ENCODE measurements at regions not wholly inside any gene's neighbourhood (a gene's known extent, or its start where the extent isn't known, plus 50 kb on each side); places are given as distances from the start of the nearest gene placed in this dataset.
A peak's percentile ranks its signal among the peaks of the same experiment; 100 is the strongest.
"Not testable (repeated sequence)": the region's sequence is repeated elsewhere in the genome, so short reads cannot be mapped to it uniquely, and the experiment has no call there.

DNA sequence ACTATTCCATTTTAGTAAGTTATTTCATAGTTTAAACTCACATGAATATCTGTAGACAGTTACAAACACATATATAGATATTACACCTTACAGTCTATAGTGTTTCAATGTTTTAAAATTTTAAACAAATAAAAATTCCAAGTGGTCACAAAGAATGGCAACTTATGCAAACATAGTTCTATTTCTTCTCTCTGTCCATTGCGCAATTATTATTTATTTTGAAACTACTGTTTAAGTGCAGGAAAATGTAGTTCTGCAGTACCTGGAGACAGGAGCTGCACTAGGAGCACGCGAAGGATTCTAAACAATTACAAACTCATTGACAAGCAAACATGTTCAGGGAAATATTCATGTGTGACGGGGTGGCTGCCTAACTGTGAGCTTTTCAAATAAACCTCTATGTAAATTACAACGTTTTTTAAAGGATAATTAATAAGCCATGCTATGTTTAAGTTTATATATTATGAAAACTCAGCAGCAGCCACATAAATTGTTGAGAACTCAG, 312.0 kb upstream of the DUSP10 start:
- H3K79me1 ChIP-seq (ENCODE audit: insufficient read depth, low read depth, low read length, poor library complexity, severe bottlenecking): no peaks in the 10 kb centered on the region
- H3K27ac Mint-ChIP-seq: no peak overlapping the region
- H3K4me3 Mint-ChIP-seq: no peak overlapping the region
- H4K8ac ChIP-seq (replicated peaks; ENCODE audit: insufficient read length, low read depth, low read length): no peak overlapping the region
- no peak overlapping the region for H4K5ac ChIP-seq (ENCODE audit: insufficient read length, low read depth, low read length)
- H4K91ac ChIP-seq (ENCODE audit: insufficient read length, low read depth, low read length): no peak overlapping the region
- peaks cover 0 to 3% of the 10 kb centered on the region in 2 experiments; a peak in 1 of 4 replicates for H3K4me1 Mint-ChIP-seq
- no peak overlapping the region for H3K4ac ChIP-seq (ENCODE audit: low read depth, low read length)
- no peak overlapping the region for H3K56ac ChIP-seq (ENCODE audit: insufficient read length, low read depth, low read length)
- H3K9me3 Mint-ChIP-seq: no peaks in the 10 kb centered on the region; a peak in 2 of 5 replicates
- no peak overlapping the region for H3K27ac ChIP-seq (ENCODE audit: insufficient read length, low read depth, low read length)
- no peak overlapping the region for H2AFZ ChIP-seq (ENCODE audit: low read length)
- no peaks in the 10 kb centered on the region for H3K36me3 Mint-ChIP-seq (ENCODE audit: insufficient read depth in 1 of 3, low read depth in 3 of 3)
- H3K4me1 ChIP-seq (ENCODE audit: insufficient read depth, low read length): no peaks in the 10 kb centered on the region
- no peak overlapping the region for H3K23ac ChIP-seq (ENCODE audit: insufficient read length, low read depth, low read length)
- H3K23me2 ChIP-seq (ENCODE audit: insufficient read length, low read depth, low read length, poor library complexity, severe bottlenecking): no peaks in the 10 kb centered on the region
- no peak overlapping the region for H3T11ph ChIP-seq (ENCODE audit: low read length)
- no peaks in the 10 kb centered on the region for H4K20me1 ChIP-seq (ENCODE audit: control insufficient read depth, insufficient read depth, insufficient read length)
- no CpG with 5 or more reads among the region's 5 CpGs for WGBS (ENCODE audit: extremely low coverage, insufficient read length, low lambda C conversion rate)
- H3K79me2 ChIP-seq (ENCODE audit: insufficient read depth, low read length): no peaks in the 10 kb centered on the region
- H2BK120ac ChIP-seq (ENCODE audit: low read depth, low read length, poor library complexity, severe bottlenecking): no peak overlapping the region
- TF ChIP-seq, protein P1, sequence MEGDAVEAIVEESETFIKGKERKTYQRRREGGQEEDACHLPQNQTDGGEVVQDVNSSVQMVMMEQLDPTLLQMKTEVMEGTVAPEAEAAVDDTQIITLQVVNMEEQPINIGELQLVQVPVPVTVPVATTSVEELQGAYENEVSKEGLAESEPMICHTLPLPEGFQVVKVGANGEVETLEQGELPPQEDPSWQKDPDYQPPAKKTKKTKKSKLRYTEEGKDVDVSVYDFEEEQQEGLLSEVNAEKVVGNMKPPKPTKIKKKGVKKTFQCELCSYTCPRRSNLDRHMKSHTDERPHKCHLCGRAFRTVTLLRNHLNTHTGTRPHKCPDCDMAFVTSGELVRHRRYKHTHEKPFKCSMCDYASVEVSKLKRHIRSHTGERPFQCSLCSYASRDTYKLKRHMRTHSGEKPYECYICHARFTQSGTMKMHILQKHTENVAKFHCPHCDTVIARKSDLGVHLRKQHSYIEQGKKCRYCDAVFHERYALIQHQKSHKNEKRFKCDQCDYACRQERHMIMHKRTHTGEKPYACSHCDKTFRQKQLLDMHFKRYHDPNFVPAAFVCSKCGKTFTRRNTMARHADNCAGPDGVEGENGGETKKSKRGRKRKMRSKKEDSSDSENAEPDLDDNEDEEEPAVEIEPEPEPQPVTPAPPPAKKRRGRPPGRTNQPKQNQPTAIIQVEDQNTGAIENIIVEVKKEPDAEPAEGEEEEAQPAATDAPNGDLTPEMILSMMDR (conservative IDR thresholded peaks at IDR 0.05): no peak
- H2BK5ac ChIP-seq (ENCODE audit: insufficient read length, low read length): no peak overlapping the region
- H2BK20ac ChIP-seq (ENCODE audit: low read depth, low read length, poor library complexity, severe bottlenecking): no peak overlapping the region
- no peaks in the 10 kb centered on the region for H3K9me3 ChIP-seq (ENCODE audit: control insufficient read depth, low read depth, low read length)
- H3K4me2 ChIP-seq (ENCODE audit: insufficient read depth, insufficient read length, low read length): no peak overlapping the region
- no peak overlapping the region for H3K9ac ChIP-seq (ENCODE audit: extremely low read depth, insufficient read length, low read length)
- no peak overlapping the region for H2BK12ac ChIP-seq (ENCODE audit: insufficient read length, low read depth, low read length)
- H3K27me3 Mint-ChIP-seq (ENCODE audit: low read depth): no peaks in the 10 kb centered on the region; the same call in 1 of the 2 replicates
- DNase-seq: no peak
- H3K27me3 ChIP-seq (ENCODE audit: insufficient read depth, low read length): no peaks in the 10 kb centered on the region
- no peak overlapping the region for H2BK15ac ChIP-seq (ENCODE audit: low read depth, low read length)
- H3K14ac ChIP-seq (ENCODE audit: insufficient read depth, low read length): no peak overlapping the region
- H2AK5ac ChIP-seq (ENCODE audit: insufficient read length, low read length): no peak overlapping the region
- no peak overlapping the region for H3K18ac ChIP-seq (ENCODE audit: insufficient read length, low read depth, low read length)

DNA sequence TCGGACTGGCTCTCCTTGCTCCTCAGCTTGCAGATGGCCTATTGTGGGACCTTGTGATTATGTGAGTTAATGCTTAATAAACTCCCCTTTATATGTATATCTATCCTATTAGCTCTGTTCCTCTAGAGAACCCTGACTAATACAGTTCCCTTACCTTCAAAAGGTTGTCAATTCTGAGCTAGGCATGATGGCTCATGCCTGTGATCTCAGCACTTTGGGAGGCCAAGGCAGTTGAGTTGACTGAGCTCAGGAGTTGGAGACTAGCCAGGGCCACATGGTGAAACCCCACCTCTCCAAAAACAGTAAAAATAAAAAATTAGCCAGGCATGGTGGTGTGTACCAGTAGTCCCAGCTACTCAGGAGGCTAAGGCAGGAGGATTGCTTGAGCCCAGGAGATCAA, 309.4 kb upstream of the DUSP10 start:
- H3K9me3 ChIP-seq (ENCODE audit: control insufficient read depth, low read depth, low read length); H3K4me2 ChIP-seq (ENCODE audit: insufficient read depth, insufficient read length, low read length); H3K27me3 Mint-ChIP-seq (ENCODE audit: low read depth); H2AK5ac ChIP-seq (ENCODE audit: insufficient read length, low read length); H2BK120ac ChIP-seq (ENCODE audit: low read depth, low read length, poor library complexity, severe bottlenecking); H2BK5ac ChIP-seq (ENCODE audit: insufficient read length, low read length); H3K23ac ChIP-seq (ENCODE audit: insufficient read length, low read depth, low read length); H3K23me2 ChIP-seq (ENCODE audit: insufficient read length, low read depth, low read length, poor library complexity, severe bottlenecking); H4K8ac ChIP-seq (replicated peaks; ENCODE audit: insufficient read length, low read depth, low read length); H3K79me1 ChIP-seq (ENCODE audit: insufficient read depth, low read depth, low read length, poor library complexity, severe bottlenecking); H3K27ac ChIP-seq (ENCODE audit: insufficient read length, low read depth, low read length); H3K4me1 ChIP-seq (ENCODE audit: insufficient read depth, low read length); H3K56ac ChIP-seq (ENCODE audit: insufficient read length, low read depth, low read length); DNase-seq; H3K14ac ChIP-seq (ENCODE audit: insufficient read depth, low read length); H3K18ac ChIP-seq (ENCODE audit: insufficient read length, low read depth, low read length); H4K20me1 ChIP-seq (ENCODE audit: control insufficient read depth, insufficient read depth, insufficient read length); H4K5ac ChIP-seq (ENCODE audit: insufficient read length, low read depth, low read length); H3K4me3 Mint-ChIP-seq; H2BK12ac ChIP-seq (ENCODE audit: insufficient read length, low read depth, low read length); H3K4me1 Mint-ChIP-seq; H3K9ac ChIP-seq (ENCODE audit: extremely low read depth, insufficient read length, low read length); H3K79me2 ChIP-seq (ENCODE audit: insufficient read depth, low read length); H3K9me3 Mint-ChIP-seq; H3K36me3 Mint-ChIP-seq (ENCODE audit: insufficient read depth in 1 of 3, low read depth in 3 of 3); H2BK15ac ChIP-seq (ENCODE audit: low read depth, low read length); H4K91ac ChIP-seq (ENCODE audit: insufficient read length, low read depth, low read length); H2BK20ac ChIP-seq (ENCODE audit: low read depth, low read length, poor library complexity, severe bottlenecking); H3K4ac ChIP-seq (ENCODE audit: low read depth, low read length); H3K27me3 ChIP-seq (ENCODE audit: insufficient read depth, low read length); H2AFZ ChIP-seq (ENCODE audit: low read length); H3T11ph ChIP-seq (ENCODE audit: low read length): not testable (repeated sequence)
- no CpG with 5 or more reads among the region's 1 CpG for WGBS (ENCODE audit: extremely low coverage, insufficient read length, low lambda C conversion rate)
- peak overlapping the region in 1 of 3 experiments; percentile 11; a peak in 1 of 7 replicates for H3K27ac Mint-ChIP-seq
